ENCODE measurements at regions not wholly inside any gene's neighbourhood (a gene's known extent, or its start where the extent isn't known, plus 50 kb on each side); places are given as distances from the start of the nearest gene placed in this dataset.
"Not testable (repeated sequence)": the region's sequence is repeated elsewhere in the genome, so short reads cannot be mapped to it uniquely, and the experiment has no call there.

DNA sequence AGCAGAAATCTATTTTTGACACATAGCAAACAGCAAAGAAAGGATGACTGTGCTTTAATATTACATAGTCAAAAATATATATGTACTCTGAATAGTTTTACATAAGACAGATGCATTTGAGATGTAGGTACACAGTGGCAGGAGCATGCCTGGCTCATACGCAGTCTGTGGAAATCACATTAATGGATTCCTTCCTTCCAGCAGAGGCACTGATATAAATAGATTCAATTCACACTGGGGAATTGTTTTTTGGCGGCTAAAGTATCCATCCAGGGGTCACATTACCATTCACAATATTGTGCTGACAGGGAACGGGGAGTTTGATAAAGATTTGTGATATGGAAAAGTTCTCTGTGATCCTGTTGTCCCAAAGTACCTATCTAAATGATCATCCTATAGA is 72.5 kb upstream of the AGR3 start:
- TF ChIP-seq, protein P1, sequence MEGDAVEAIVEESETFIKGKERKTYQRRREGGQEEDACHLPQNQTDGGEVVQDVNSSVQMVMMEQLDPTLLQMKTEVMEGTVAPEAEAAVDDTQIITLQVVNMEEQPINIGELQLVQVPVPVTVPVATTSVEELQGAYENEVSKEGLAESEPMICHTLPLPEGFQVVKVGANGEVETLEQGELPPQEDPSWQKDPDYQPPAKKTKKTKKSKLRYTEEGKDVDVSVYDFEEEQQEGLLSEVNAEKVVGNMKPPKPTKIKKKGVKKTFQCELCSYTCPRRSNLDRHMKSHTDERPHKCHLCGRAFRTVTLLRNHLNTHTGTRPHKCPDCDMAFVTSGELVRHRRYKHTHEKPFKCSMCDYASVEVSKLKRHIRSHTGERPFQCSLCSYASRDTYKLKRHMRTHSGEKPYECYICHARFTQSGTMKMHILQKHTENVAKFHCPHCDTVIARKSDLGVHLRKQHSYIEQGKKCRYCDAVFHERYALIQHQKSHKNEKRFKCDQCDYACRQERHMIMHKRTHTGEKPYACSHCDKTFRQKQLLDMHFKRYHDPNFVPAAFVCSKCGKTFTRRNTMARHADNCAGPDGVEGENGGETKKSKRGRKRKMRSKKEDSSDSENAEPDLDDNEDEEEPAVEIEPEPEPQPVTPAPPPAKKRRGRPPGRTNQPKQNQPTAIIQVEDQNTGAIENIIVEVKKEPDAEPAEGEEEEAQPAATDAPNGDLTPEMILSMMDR (IDR thresholded peaks at IDR 0.05): no peak
- H3K4me3 ChIP-seq: no peak overlapping the region
- no peaks in the 10 kb centered on the region for H3K4me1 ChIP-seq
- DNase-seq: no peak
- H3K36me3 ChIP-seq: no peaks in the 10 kb centered on the region
- intact Hi-C loops (cut with DNase I): no loop called here
- no peaks in the 10 kb centered on the region for H3K27me3 ChIP-seq (ENCODE audit: low read depth)
- no peaks in the 10 kb centered on the region for H3K9me3 ChIP-seq
- no peak for ATAC-seq
- H3K27ac ChIP-seq: no peak overlapping the region

- Histone ChIP-seq H3K9me3 (no peaks in the 10 kb centered on the region), H3K4me1 (no peaks in the 10 kb centered on the region), H3K27me3 (ENCODE audit: low read depth) (no peaks in the 10 kb centered on the region), H3K27ac (no peak overlapping the region), H3K36me3 (no peaks in the 10 kb centered on the region), H3K4me3 (no peak overlapping the region)
- ATAC-seq (no peak), DNase-seq (no peak)
- intact Hi-C loops (cut with DNase I): no loop called here
- TF ChIP-seq, protein P1 (IDR thresholded peaks at IDR 0.05): no peak
These were observed 76.9 kb upstream of the AGR3 start for GRCh38 chr7:16958724-16959123.

- no peaks in the 10 kb centered on the region for H3K27me3 ChIP-seq (ENCODE audit: low read depth)
- TF ChIP-seq, protein P1 (IDR thresholded peaks at IDR 0.05): no peak
These were observed 78.7 kb upstream of the AGR3 start for GRCh38 chr7:16960337-16960965.

GRCh38 chr7:16961641-16962040 is 79.9 kb upstream of the AGR3 start:
- intact Hi-C loops (cut with DNase I): no loop called here
- TF ChIP-seq, protein P1 (IDR thresholded peaks at IDR 0.05): no peak
- no peaks in the 10 kb centered on the region for H3K9me3 ChIP-seq
- no peak for ATAC-seq
- H3K4me3 ChIP-seq: no peak overlapping the region
- no peaks in the 10 kb centered on the region for H3K4me1 ChIP-seq
- H3K27me3 ChIP-seq (ENCODE audit: low read depth): no peaks in the 10 kb centered on the region
- H3K27ac ChIP-seq: no peak overlapping the region
- no peak for DNase-seq
- H3K36me3 ChIP-seq: no peaks in the 10 kb centered on the region

More at GRCh38 chr7:16960337-16960965, 78.7 kb upstream of the AGR3 start:
- DNase-seq: no peak
- intact Hi-C loops (cut with DNase I): no loop called here
- Histone ChIP-seq H3K27ac (no peak overlapping the region), H3K9me3 (no peaks in the 10 kb centered on the region), H3K4me3 (no peak overlapping the region), H3K4me1 (no peaks in the 10 kb centered on the region), H3K36me3 (no peaks in the 10 kb centered on the region)
- ATAC-seq: no peak

GRCh38 chr7:16963044-16963443 is 81.3 kb upstream of the AGR3 start:
- TF ChIP-seq, protein P1 (IDR thresholded peaks at IDR 0.05): no peak
- intact Hi-C loops (cut with DNase I): no loop called here
- Histone ChIP-seq H3K9me3 (no peaks in the 10 kb centered on the region), H3K4me1 (peaks cover 11% of the 10 kb centered on the region), H3K4me3 (no peak overlapping the region), H3K36me3 (no peaks in the 10 kb centered on the region), H3K27ac (no peak overlapping the region), H3K27me3 (ENCODE audit: low read depth) (no peaks in the 10 kb centered on the region)
- ATAC-seq (no peak), DNase-seq (no peak)

- H3K4me3 ChIP-seq; ATAC-seq; DNase-seq; H3K27me3 ChIP-seq (ENCODE audit: low read depth); H3K27ac ChIP-seq; H3K36me3 ChIP-seq; intact Hi-C loops (cut with DNase I); H3K9me3 ChIP-seq: not testable (repeated sequence)
- peaks cover 11% of the 10 kb centered on the region for H3K4me1 ChIP-seq
These were observed 83.9 kb upstream of the AGR3 start for GRCh38 chr7:16965697-16966096.

Measured in lower lobe of right lung (tissue), 2 donors.